Coronary artery (tissue), 2 donors: ENCODE measurements at regions not wholly inside any gene's neighbourhood (a gene's known extent, or its start where the extent isn't known, plus 50 kb on each side); places are given as distances from the start of the nearest gene placed in this dataset.

Source experiments
- DNase-seq: peaks from one replicate; pipeline ENCODE4 v3.0.0-alpha.2; 2017; ENCODE audit warnings: low spot score
- H3K27ac ChIP-seq, 2 donors: fragments of 200-600 bp; sonication (generic); one replicate each; pipeline ENCODE4 v1.5.1; 2016 to 2019
- H3K4me3 ChIP-seq: fragments of 200-600 bp; sonication (generic); 2 replicates; pipeline ENCODE4 v1.5.1; 2016; ENCODE audit warnings: mild to moderate bottlenecking, moderate library complexity
- TF ChIP-seq, protein P1 (sequence below): fragments of 200-600 bp; sonication (generic); IDR thresholded peaks from one replicate; pipeline ENCODE4 v1.5.1; 2019; ENCODE audit warnings: antibody characterized with exemption

DNA sequence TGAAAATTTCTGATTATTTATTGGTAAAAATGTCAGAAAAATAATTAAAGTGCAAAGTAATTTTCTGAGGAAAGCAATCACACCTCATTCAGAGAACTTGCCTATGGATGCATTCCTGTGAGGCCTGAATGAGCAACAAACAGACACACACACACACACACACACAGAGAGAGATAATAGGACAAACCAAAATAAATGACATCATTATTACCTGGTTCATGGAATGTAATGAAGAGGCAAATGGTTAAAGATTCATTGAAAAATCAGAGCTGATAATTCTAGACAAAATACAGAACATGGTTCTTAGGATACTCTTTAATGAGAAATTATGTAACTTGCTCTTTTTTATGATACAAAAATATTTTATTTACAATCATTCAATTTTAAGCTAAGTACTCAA lies 490.6 kb upstream of the POU3F2 start:
- no peak for DNase-seq
- no peak overlapping the region for H3K27ac ChIP-seq
- H3K4me3 ChIP-seq, result no peak overlapping the region
- TF ChIP-seq, protein P1, sequence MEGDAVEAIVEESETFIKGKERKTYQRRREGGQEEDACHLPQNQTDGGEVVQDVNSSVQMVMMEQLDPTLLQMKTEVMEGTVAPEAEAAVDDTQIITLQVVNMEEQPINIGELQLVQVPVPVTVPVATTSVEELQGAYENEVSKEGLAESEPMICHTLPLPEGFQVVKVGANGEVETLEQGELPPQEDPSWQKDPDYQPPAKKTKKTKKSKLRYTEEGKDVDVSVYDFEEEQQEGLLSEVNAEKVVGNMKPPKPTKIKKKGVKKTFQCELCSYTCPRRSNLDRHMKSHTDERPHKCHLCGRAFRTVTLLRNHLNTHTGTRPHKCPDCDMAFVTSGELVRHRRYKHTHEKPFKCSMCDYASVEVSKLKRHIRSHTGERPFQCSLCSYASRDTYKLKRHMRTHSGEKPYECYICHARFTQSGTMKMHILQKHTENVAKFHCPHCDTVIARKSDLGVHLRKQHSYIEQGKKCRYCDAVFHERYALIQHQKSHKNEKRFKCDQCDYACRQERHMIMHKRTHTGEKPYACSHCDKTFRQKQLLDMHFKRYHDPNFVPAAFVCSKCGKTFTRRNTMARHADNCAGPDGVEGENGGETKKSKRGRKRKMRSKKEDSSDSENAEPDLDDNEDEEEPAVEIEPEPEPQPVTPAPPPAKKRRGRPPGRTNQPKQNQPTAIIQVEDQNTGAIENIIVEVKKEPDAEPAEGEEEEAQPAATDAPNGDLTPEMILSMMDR, result no peak

DNA sequence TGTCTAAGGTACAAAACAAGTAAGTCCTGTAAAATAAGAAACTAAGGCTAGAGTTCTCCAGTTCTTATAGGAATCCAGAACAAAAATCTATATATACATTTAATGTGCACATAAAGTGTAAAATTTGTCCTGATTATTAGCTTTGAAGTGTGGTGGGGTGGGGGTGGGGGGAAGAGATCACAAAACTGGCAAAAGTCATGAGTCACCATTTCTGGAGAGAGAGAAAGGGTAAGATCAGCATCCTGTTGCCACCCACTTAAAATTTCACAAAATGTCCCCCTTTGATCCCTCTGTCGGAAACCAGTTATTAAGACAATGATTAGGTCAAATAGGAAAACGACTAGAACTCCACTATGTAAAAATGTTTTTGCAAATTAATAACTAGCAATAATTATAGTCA lies 482.0 kb upstream of the POU3F2 start:
- no peak overlapping the region for H3K4me3 ChIP-seq
- no peak overlapping the region for H3K27ac ChIP-seq
- TF ChIP-seq, protein P1, result no peak
- DNase-seq, result no peak

DNA sequence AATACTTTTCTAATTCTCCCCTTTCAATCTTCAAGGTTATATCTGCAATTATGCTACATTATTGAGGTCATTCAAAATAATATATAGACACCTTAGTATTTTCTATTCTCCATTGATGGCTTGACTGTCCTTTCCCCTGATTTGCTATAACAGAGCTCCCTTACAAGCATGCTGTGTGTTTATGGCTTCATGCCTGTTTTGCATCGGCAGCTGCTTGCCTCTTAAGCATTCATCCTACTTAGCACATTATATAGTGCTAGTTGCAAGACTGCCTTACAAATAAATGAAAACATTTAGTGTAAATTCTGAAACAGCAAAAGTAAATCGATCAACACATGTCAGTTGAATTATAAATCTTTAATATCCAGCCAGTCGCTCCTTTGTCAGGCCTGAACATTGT lies 476.2 kb upstream of the POU3F2 start:
- Histone ChIP-seq H3K4me3 (no peak overlapping the region), H3K27ac (no peak overlapping the region)
- no peak for DNase-seq
- TF ChIP-seq, protein P1, result no peak

DNA sequence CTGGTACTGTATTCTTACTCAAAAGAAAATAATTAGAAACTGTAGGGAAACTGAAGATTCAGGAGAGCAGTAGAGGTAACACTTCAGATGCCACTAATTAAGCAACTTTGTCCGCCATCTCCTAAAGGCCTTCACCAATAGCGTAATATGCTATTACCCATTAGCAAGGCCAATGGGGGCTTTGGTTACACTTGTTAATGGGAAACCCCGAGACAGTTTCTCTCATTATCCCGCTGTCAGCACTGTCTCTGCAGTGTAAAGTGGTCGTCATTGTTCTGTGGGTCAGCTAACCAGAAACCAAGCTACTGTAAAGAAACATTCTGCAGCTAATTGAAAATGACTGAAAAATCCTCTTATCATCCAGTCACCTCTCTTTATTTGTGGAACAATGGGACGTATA lies 468.0 kb upstream of the POU3F2 start:
- TF ChIP-seq, protein P1, result no peak
- DNase-seq, result no peak
- Histone ChIP-seq H3K4me3 (no peak overlapping the region), H3K27ac (no peak overlapping the region)

DNA sequence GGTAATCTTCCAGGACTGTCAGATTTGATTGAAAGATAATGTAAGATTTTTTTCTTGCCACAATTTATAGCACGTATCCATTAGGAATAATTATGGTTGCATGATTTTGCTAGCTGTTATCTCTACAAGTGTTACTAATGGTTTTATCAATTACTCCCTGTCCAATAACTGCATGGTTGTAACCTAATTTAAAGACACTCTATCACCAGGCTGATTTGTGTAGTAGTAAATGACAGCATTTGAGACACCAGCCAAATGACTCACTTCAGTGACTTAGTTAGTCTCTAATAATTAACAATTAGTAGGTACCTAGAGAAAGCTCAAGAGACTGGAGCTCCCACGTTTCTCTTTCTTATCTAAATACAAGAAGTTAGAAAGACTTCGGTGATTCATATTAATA lies 453.8 kb upstream of the POU3F2 start:
- Histone ChIP-seq H3K27ac (no peak overlapping the region), H3K4me3 (no peak overlapping the region)
- no peak for DNase-seq
- TF ChIP-seq, protein P1, result no peak

DNA sequence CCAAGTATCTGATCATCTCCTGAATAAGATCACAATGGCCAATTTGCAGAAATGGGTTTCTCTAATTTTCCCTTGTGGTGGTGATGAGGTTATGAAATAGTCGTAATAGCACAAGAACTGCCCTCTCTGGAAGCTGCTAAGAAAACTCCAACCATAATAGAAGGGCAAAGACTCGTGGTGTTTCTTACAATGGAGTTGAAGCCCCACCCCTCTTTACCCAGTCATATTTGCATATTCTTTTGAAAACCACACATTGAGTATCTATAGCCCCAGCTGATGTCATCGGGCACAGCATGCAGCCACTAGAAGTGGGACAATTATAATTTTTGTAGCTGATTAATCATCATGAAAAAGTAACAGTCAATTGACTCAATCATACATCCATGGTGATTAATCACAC lies 452.1 kb upstream of the POU3F2 start:
- no peak overlapping the region for H3K4me3 ChIP-seq
- no peak overlapping the region for H3K27ac ChIP-seq
- no peak for DNase-seq
- TF ChIP-seq, protein P1, result no peak

DNA sequence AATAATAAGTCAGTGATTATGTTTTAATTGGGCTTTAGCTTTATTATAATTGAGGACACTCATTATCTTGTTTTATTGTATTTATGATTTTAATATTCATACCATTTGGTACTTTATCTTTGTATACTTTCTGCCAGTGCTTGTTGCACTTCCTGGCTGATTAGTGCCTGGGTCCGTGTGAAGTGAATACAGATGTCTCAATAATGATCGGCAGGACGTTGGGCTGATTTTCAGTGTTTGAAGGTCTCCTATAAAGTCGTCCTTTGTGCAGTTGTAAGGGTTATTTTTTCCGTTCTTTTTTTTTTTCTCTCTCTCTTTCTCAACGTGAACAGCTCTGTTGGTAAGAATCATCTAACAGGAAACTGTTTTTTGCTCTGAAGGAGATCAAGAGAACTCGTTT lies 450.0 kb upstream of the POU3F2 start:
- Histone ChIP-seq H3K27ac (no peak overlapping the region), H3K4me3 (no peak overlapping the region)
- no peak for DNase-seq
- TF ChIP-seq, protein P1, result no peak
